GM21515 (cell line): ENCODE measurements at regions not wholly inside any gene's neighbourhood (a gene's known extent, or its start where the extent isn't known, plus 50 kb on each side); places are given as distances from the start of the nearest gene placed in this dataset.

ENCODE experiments used
- ATAC-seq: cut with Tn5 transposase; IDR thresholded peaks from one replicate; pipeline ENCODE4 v1.9.1; 2021; ENCODE audit not compliant: unreplicated experiment

GRCh38 chr11:116601814-116602636 lies 170.8 kb downstream of the BUD13 start:
- ATAC-seq, result no peak

- no peak for ATAC-seq
Measured at GRCh38 chr11:116600930-116601329, 171.9 kb downstream of the BUD13 start.

- no peak for ATAC-seq
Measured at GRCh38 chr11:116598556-116598955, 174.2 kb downstream of the BUD13 start.

GRCh38 chr11:116598036-116598435 lies 174.8 kb downstream of the BUD13 start:
- no peak for ATAC-seq

GRCh38 chr11:116596346-116597260 lies 176.2 kb downstream of the BUD13 start:
- ATAC-seq, result no peak

- ATAC-seq, result no peak
Measured at GRCh38 chr11:116595305-116595880, 177.4 kb downstream of the BUD13 start.

- no peak for ATAC-seq
Measured at GRCh38 chr11:116590844-116591570, 181.8 kb downstream of the BUD13 start.

GRCh38 chr11:116589402-116589801 lies 183.4 kb downstream of the BUD13 start:
- no peak for ATAC-seq

- ATAC-seq, result no peak
Measured at GRCh38 chr11:116586392-116586791, 186.4 kb downstream of the BUD13 start.

GRCh38 chr11:116582571-116582970 lies 190.2 kb downstream of the BUD13 start:
- no peak for ATAC-seq

- ATAC-seq, result no peak
Measured at GRCh38 chr11:116581349-116581748, 191.4 kb downstream of the BUD13 start.

GRCh38 chr11:116580799-116581198 lies 192.0 kb downstream of the BUD13 start:
- no peak for ATAC-seq

GRCh38 chr11:116579857-116580727 lies 192.7 kb downstream of the BUD13 start:
- ATAC-seq, result no peak

GRCh38 chr11:116579031-116579653 lies 193.6 kb downstream of the BUD13 start:
- no peak for ATAC-seq

GRCh38 chr11:116577956-116578355 lies 194.8 kb downstream of the BUD13 start:
- ATAC-seq, result no peak

- ATAC-seq, result no peak
Measured at GRCh38 chr11:116577273-116577672, 195.5 kb downstream of the BUD13 start.

GRCh38 chr11:116576526-116576925 lies 196.3 kb downstream of the BUD13 start:
- no peak for ATAC-seq

- ATAC-seq, result no peak
Measured at GRCh38 chr11:116567721-116568242, 205.0 kb downstream of the BUD13 start.

- ATAC-seq, result no peak
Measured at GRCh38 chr11:116563712-116564047, 209.1 kb downstream of the BUD13 start.
